HG02870 (cell line): ENCODE measurements at regions not wholly inside any gene's neighbourhood (a gene's known extent, or its start where the extent isn't known, plus 50 kb on each side); places are given as distances from the start of the nearest gene placed in this dataset.

ENCODE experiments used
- ATAC-seq: cut with Tn5 transposase; IDR thresholded peaks from one replicate; pipeline ENCODE4 v1.9.1; 2021; ENCODE audit warnings: mild to moderate bottlenecking, moderate library complexity; ENCODE audit not compliant: unreplicated experiment

GRCh38 chr6:14187406-14187805, 69.8 kb downstream of the CD83 start:
- ATAC-seq: no peak

GRCh38 chr6:14189074-14189473, 71.5 kb downstream of the CD83 start:
- ATAC-seq: no peak

- ATAC-seq: no peak
These were observed 72.8 kb downstream of the CD83 start for GRCh38 chr6:14190191-14190928.

- no peak for ATAC-seq
These were observed 73.3 kb downstream of the CD83 start for GRCh38 chr6:14190929-14191224.

- ATAC-seq: no peak
These were observed 74.2 kb downstream of the CD83 start for GRCh38 chr6:14191761-14192160.

GRCh38 chr6:14192216-14192788, 74.7 kb downstream of the CD83 start:
- ATAC-seq: no peak

GRCh38 chr6:14193524-14193923, 76.0 kb downstream of the CD83 start:
- ATAC-seq: no peak

GRCh38 chr6:14194483-14194882, 76.9 kb downstream of the CD83 start:
- no peak for ATAC-seq

- ATAC-seq: no peak
These were observed 77.4 kb downstream of the CD83 start for GRCh38 chr6:14194976-14195375.

- no peak for ATAC-seq
These were observed 78.5 kb downstream of the CD83 start for GRCh38 chr6:14196026-14196425.

GRCh38 chr6:14197118-14197517, 79.5 kb downstream of the CD83 start:
- no peak for ATAC-seq

GRCh38 chr6:14200047-14200446, 82.5 kb downstream of the CD83 start:
- ATAC-seq: no peak

GRCh38 chr6:14202947-14203346, 85.4 kb downstream of the CD83 start:
- ATAC-seq: no peak

GRCh38 chr6:14206391-14206790, 88.8 kb downstream of the CD83 start:
- ATAC-seq: no peak

GRCh38 chr6:14207448-14207847, 89.9 kb downstream of the CD83 start:
- ATAC-seq: no peak

- no peak for ATAC-seq
These were observed 91.4 kb downstream of the CD83 start for GRCh38 chr6:14209000-14209399.

GRCh38 chr6:14210077-14210476, 92.5 kb downstream of the CD83 start:
- ATAC-seq: no peak

GRCh38 chr6:14210663-14211561, 93.3 kb downstream of the CD83 start:
- ATAC-seq: peak; percentile 85

- ATAC-seq: no peak
These were observed 94.0 kb downstream of the CD83 start for GRCh38 chr6:14211562-14211942.

GRCh38 chr6:14212020-14212419, 94.4 kb downstream of the CD83 start:
- ATAC-seq: no peak

- ATAC-seq: no peak
These were observed 95.1 kb downstream of the CD83 start for GRCh38 chr6:14212632-14213031.
